WTC11 (cell line): ENCODE measurements at regions not wholly inside any gene's neighbourhood (a gene's known extent, or its start where the extent isn't known, plus 50 kb on each side); places are given as distances from the start of the nearest gene placed in this dataset.
"Not testable (repeated sequence)": the region's sequence is repeated elsewhere in the genome, so short reads cannot be mapped to it uniquely, and the experiment has no call there.

Experiments
- ATAC-seq: fragments of 200-7000 bp; cut with Tn5 transposase; 2 replicates; pipeline ENCODE4 v1.10.0; 2021; ENCODE audit warnings: mild to moderate bottlenecking, moderate library complexity
- CTCF ChIA-PET: fragments of 300-600 bp; sonication (Branson Sonifier 250); formaldehyde crosslinking; loops from one replicate; lab custom pipeline; 2021; ENCODE audit warnings: antibody characterized with exemption; lab: Charles Lee
- POLR2A ChIA-PET: fragments of 350-600 bp; sonication (Branson Sonifier 250); formaldehyde crosslinking; loops from one replicate; lab custom pipeline; 2021; ENCODE audit warnings: antibody characterized with exemption; lab: Charles Lee
- DNase-seq: peaks from one replicate; pipeline ENCODE4 v3.0.0; 2021; ENCODE audit warnings: low spot score
- H3K27ac Mint-ChIP-seq: 2 replicates; pipeline ENCODE4 v1.8.0; 2021; ENCODE audit warnings: mixed read lengths
- H3K27me3 Mint-ChIP-seq: 2 replicates; pipeline ENCODE4 v1.8.0; 2021; ENCODE audit warnings: low read depth, mild to moderate bottlenecking, moderate library complexity, mixed read lengths
- H3K36me3 Mint-ChIP-seq: 2 replicates; pipeline ENCODE4 v1.8.0; 2021; ENCODE audit warnings: mixed read lengths
- H3K4me1 Mint-ChIP-seq: 2 replicates; pipeline ENCODE4 v1.8.0; 2022; ENCODE audit warnings: mixed read lengths
- H3K4me3 Mint-ChIP-seq: 2 replicates; pipeline ENCODE4 v1.8.0; 2021; ENCODE audit warnings: mild to moderate bottlenecking, moderate library complexity, mixed read lengths
- H3K9me3 Mint-ChIP-seq: 2 replicates; pipeline ENCODE4 v1.8.0; 2021; ENCODE audit warnings: mixed read lengths
- ATF3 ChIP-seq: sonication (generic); formaldehyde crosslinking; conservative IDR thresholded peaks from 2 replicates; pipeline ENCODE4 v1.8.1; 2022; ENCODE audit warnings: mild to moderate bottlenecking, missing genetic modification reagents
- EMX1 ChIP-seq: fragments of 250-450 bp; sonication (Bioruptor Pico); IDR thresholded peaks from 2 replicates; pipeline ENCODE4 v1.8.0; 2021; ENCODE audit warnings: mild to moderate bottlenecking
- FOXK1 ChIP-seq: sonication (generic); formaldehyde crosslinking; IDR thresholded peaks from 2 replicates; pipeline ENCODE4 v1.8.0; 2022; ENCODE audit warnings: mild to moderate bottlenecking, moderate library complexity, missing genetic modification reagents
- GABPB1 ChIP-seq: sonication (generic); formaldehyde crosslinking; IDR thresholded peaks from 2 replicates; pipeline ENCODE4 v1.8.1; 2023; ENCODE audit warnings: mild to moderate bottlenecking, missing genetic modification reagents
- MYBL2 ChIP-seq: sonication (generic); formaldehyde crosslinking; IDR thresholded peaks from 2 replicates; pipeline ENCODE4 v1.8.1; 2023; ENCODE audit warnings: mild to moderate bottlenecking, moderate library complexity, missing genetic modification reagents
- PRDM15 ChIP-seq: sonication (generic); formaldehyde crosslinking; IDR thresholded peaks from 2 replicates; pipeline ENCODE4 v1.8.0; 2022; ENCODE audit warnings: missing genetic modification reagents
- ZNF317 ChIP-seq: sonication (generic); formaldehyde crosslinking; IDR thresholded peaks from 2 replicates; pipeline ENCODE4 v1.8.1; 2023; ENCODE audit warnings: low read depth, mild to moderate bottlenecking, moderate library complexity, missing genetic modification reagents, borderline replicate concordance
- ZSCAN18 ChIP-seq: fragments of 250-450 bp; sonication (Bioruptor Pico); IDR thresholded peaks from 2 replicates; pipeline ENCODE4 v2.1.2; 2022; ENCODE audit warnings: mild to moderate bottlenecking, moderate library complexity
- TF ChIP-seq, protein P1 (sequence below): sonication (generic); formaldehyde crosslinking; IDR thresholded peaks from 2 replicates; pipeline ENCODE4 v1.8.1; 2022; ENCODE audit warnings: mild to moderate bottlenecking, moderate library complexity, missing genetic modification reagents
- TF ChIP-seq, protein P2 (sequence below): sonication (generic); formaldehyde crosslinking; IDR thresholded peaks from 2 replicates; pipeline ENCODE4 v1.8.1; 2022; ENCODE audit warnings: low read depth, missing genetic modification reagents, borderline replicate concordance
- TF ChIP-seq, protein P3 (sequence below): fragments of 250-450 bp; sonication (Bioruptor Pico); conservative IDR thresholded peaks from 2 replicates; pipeline ENCODE4 v1.9.0; 2021; ENCODE audit warnings: mild to moderate bottlenecking

DNA sequence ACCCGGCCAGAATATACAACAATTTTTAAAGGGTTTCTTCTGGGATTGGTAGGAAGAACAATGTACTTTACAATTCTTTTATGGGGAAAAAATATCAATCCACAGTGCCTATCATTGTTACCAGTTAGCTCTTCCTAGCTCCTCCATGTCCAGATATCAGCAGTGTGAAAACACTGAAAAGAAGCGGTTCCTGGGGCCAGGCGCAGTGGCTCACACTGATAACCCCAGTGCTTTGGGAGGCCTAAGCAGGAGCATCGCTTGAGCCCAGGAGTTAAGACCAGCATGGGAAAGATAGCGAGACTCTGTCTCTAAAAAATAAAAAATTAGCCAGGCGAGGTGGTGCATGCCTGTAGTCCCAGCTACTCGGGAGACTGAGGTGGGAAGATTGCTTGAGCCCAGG, 114.5 kb upstream of the VOPP1 start:
- H3K27ac Mint-ChIP-seq, H3K4me3 Mint-ChIP-seq, DNase-seq, H3K27me3 Mint-ChIP-seq, POLR2A ChIA-PET, H3K36me3 Mint-ChIP-seq, CTCF ChIA-PET, H3K9me3 Mint-ChIP-seq, ATAC-seq: not testable (repeated sequence)
- peaks cover 13% of the 10 kb centered on the region for H3K4me1 Mint-ChIP-seq

DNA sequence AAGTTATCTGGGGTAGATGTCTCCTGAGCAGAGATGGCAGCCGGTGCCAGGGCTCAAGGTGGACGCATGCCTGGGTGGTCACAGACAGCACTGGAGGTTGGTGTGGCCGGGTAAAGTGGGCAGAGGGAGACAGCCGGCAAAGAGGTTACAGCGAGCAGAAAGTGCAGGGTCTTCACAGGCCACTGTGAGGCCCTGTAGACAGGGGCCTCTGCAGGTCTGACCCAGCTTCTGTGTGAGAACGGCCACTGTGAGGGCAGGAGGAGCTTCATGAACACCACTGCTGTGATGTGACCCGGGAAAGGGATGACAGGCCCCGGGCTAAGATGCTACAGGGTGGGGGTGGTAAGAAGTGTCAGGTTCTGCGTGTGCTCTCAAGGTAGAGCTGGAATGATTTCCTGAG, 111.2 kb upstream of the VOPP1 start:
- ATAC-seq = peak; percentile 38; the same call in 1 of the 2 replicates
- H3K27ac Mint-ChIP-seq, H3K27me3 Mint-ChIP-seq, H3K36me3 Mint-ChIP-seq, DNase-seq, H3K4me3 Mint-ChIP-seq, H3K4me1 Mint-ChIP-seq, POLR2A ChIA-PET, H3K9me3 Mint-ChIP-seq, CTCF ChIA-PET: not testable (repeated sequence)

DNA sequence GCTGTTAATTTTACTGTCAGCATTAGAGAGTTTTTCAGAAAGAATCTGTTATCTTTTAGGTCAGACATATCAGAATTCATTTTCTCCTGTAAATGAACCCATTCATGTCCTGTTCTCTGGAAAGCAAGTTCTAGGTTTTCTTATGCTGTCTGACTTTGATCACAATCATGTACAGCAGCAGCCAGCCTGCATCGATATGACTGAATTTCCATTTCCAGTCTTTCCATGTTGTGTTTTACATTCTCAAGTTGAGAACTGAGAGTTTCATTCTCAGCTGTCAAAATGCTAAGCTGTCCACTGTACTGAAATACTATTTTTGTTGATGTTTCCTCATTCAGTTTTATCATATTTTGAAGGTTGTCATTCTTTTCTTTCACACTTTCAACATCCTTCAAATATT, 103.3 kb upstream of the VOPP1 start:
- POLR2A ChIA-PET, H3K27ac Mint-ChIP-seq, H3K4me3 Mint-ChIP-seq, ATAC-seq, CTCF ChIA-PET, DNase-seq, H3K4me1 Mint-ChIP-seq, H3K9me3 Mint-ChIP-seq, H3K36me3 Mint-ChIP-seq, H3K27me3 Mint-ChIP-seq: not testable (repeated sequence)

- ATAC-seq, H3K27ac Mint-ChIP-seq, H3K27me3 Mint-ChIP-seq, CTCF ChIA-PET, H3K36me3 Mint-ChIP-seq, H3K4me1 Mint-ChIP-seq, DNase-seq, H3K4me3 Mint-ChIP-seq, POLR2A ChIA-PET, H3K9me3 Mint-ChIP-seq: not testable (repeated sequence)
Measured at GRCh38 chr7:55673525-55673924, 101.2 kb upstream of the VOPP1 start.

GRCh38 chr7:55672084-55672483, 99.8 kb upstream of the VOPP1 start:
- H3K9me3 Mint-ChIP-seq, POLR2A ChIA-PET, ATAC-seq: not testable (repeated sequence)

GRCh38 chr7:55657654-55658053, 85.4 kb upstream of the VOPP1 start:
- ATAC-seq (no peak), DNase-seq (no peak)
- Mint-ChIP-seq H3K27ac (no peak overlapping the region), H3K36me3 (no peaks in the 10 kb centered on the region), H3K4me3 (no peak overlapping the region), H3K27me3 (no peaks in the 10 kb centered on the region; the same call in 1 of the 2 replicates), H3K4me1 (no peaks in the 10 kb centered on the region), H3K9me3 (peaks cover 15% of the 10 kb centered on the region)
- ChIA-PET POLR2A (interaction anchor here (0.5 kb wide), 1 partner anchor 107 kb away, joined by 5 read pairs; no protein-coding TSS in a partner anchor), CTCF (interaction anchor here (0.8 to 1.0 kb wide), 2 partner anchors 16 to 65 kb away, joined by 3 to 4 read pairs; no protein-coding TSS in a partner anchor)
- TF ChIP-seq ZNF317 (CRISPR knock-in tag) = no peak
- TF ChIP-seq GABPB1 = no peak
- no peak for TF ChIP-seq EMX1 (CRISPR knock-in tag)
- TF ChIP-seq, protein P1, sequence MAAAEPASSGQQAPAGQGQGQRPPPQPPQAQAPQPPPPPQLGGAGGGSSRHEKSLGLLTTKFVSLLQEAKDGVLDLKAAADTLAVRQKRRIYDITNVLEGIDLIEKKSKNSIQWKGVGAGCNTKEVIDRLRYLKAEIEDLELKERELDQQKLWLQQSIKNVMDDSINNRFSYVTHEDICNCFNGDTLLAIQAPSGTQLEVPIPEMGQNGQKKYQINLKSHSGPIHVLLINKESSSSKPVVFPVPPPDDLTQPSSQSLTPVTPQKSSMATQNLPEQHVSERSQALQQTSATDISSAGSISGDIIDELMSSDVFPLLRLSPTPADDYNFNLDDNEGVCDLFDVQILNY = no peak
- TF ChIP-seq FOXK1 (CRISPR knock-in tag) = no peak
- TF ChIP-seq, protein P2, sequence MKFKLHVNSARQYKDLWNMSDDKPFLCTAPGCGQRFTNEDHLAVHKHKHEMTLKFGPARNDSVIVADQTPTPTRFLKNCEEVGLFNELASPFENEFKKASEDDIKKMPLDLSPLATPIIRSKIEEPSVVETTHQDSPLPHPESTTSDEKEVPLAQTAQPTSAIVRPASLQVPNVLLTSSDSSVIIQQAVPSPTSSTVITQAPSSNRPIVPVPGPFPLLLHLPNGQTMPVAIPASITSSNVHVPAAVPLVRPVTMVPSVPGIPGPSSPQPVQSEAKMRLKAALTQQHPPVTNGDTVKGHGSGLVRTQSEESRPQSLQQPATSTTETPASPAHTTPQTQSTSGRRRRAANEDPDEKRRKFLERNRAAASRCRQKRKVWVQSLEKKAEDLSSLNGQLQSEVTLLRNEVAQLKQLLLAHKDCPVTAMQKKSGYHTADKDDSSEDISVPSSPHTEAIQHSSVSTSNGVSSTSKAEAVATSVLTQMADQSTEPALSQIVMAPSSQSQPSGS (CRISPR knock-in tag) = no peak
- no peak for TF ChIP-seq ZSCAN18
- TF ChIP-seq ATF3 (CRISPR knock-in tag) = no peak
- TF ChIP-seq PRDM15 (CRISPR knock-in tag) = no peak
- TF ChIP-seq, protein P3, sequence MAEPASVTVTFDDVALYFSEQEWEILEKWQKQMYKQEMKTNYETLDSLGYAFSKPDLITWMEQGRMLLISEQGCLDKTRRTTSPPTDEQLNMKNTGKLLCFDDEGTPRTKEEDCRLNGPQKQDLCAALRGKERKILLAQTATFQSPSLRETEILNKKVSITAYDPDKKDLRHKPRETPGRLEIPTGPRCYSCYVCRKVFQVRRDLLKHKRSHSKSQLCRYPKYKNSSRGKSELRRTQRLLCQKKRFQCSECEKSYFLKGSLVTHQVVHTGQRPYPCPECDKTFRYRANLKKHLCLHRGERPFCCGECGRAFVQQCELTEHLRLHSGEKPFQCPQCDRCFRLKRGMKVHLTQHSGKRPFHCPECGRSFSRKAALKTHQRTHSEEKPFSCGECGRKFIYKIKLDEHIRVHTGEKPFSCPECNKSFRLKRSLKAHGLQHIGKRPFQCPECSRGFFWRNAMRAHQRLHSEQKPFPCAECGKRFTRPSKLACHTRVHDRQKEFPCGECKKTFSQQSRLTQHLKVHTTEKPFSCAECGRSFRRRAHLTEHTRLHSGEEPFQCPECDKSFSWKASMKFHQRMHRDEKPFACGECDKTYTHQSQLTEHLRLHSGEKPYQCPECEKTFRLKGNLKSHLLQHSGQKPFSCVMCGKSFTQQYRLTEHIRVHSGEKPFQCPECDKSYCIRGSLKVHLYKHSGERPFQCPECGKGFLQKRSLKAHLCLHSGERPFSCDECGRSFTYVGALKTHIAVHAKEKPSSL (CRISPR knock-in tag) = no peak
- TF ChIP-seq MYBL2 (CRISPR knock-in tag) = no peak

More at GRCh38 chr7:55672084-55672483, 99.8 kb upstream of the VOPP1 start:
- CTCF ChIA-PET, DNase-seq, H3K4me1 Mint-ChIP-seq, H3K36me3 Mint-ChIP-seq, H3K4me3 Mint-ChIP-seq, H3K27me3 Mint-ChIP-seq, H3K27ac Mint-ChIP-seq: not testable (repeated sequence)
